NB4 (cell line): ENCODE measurements at regions not wholly inside any gene's neighbourhood (a gene's known extent, or its start where the extent isn't known, plus 50 kb on each side); places are given as distances from the start of the nearest gene placed in this dataset.

Source experiments
- DNase-seq: peaks from one replicate; pipeline ENCODE4 v3.0.0; 2010; ENCODE audit warnings: low read depth
- H3K4me3 ChIP-seq: one replicate; pipeline ENCODE4 v1.5.1; 2011; ENCODE audit warnings: mild to moderate bottlenecking, low read depth, low read length, moderate library complexity
- CTCF ChIP-seq: IDR thresholded peaks from one replicate; pipeline ENCODE4 v1.5.1; 2012; ENCODE audit warnings: low read depth, low read length
- MAX ChIP-seq: IDR thresholded peaks from 2 replicates; pipeline ENCODE4 v1.6.1; 2011; ENCODE audit warnings: low read depth, low read length
- MYC ChIP-seq: IDR thresholded peaks from 2 replicates; pipeline ENCODE4 v1.6.1; 2011; ENCODE audit warnings: low read depth, low read length
- POLR2A ChIP-seq: IDR thresholded peaks from 2 replicates; pipeline ENCODE4 v1.6.1; 2011; ENCODE audit warnings: mild to moderate bottlenecking; ENCODE audit not compliant: insufficient read length; ENCODE audit errors: extremely low read depth

GRCh38 chr7:25712500-25712899, 439.5 kb upstream of the NFE2L3 start:
- no peak overlapping the region for H3K4me3 ChIP-seq
- TF ChIP-seq MYC (no peak), POLR2A (no peak)
- no peak for DNase-seq

- no peak overlapping the region for H3K4me3 ChIP-seq
- TF ChIP-seq MYC (no peak), CTCF (no peak), POLR2A (no peak), MAX (no peak)
- DNase-seq = no peak
Observed at GRCh38 chr7:25714013-25714412, 438.0 kb upstream of the NFE2L3 start.

- TF ChIP-seq MAX = no peak
- TF ChIP-seq POLR2A = no peak
- TF ChIP-seq MYC = no peak
- H3K4me3 ChIP-seq = no peak overlapping the region
- no peak for DNase-seq
Observed at GRCh38 chr7:25716421-25716820, 435.6 kb upstream of the NFE2L3 start.

- TF ChIP-seq MAX (no peak), CTCF (no peak), MYC (no peak), POLR2A (no peak)
- no peak for DNase-seq
Observed at GRCh38 chr7:25718596-25718995, 433.4 kb upstream of the NFE2L3 start.

GRCh38 chr7:25719190-25719896, 432.7 kb upstream of the NFE2L3 start:
- no peak overlapping the region for H3K4me3 ChIP-seq
- no peak for DNase-seq
- TF ChIP-seq MAX = no peak
- TF ChIP-seq POLR2A = no peak
- no peak for TF ChIP-seq MYC
- no peak for TF ChIP-seq CTCF

More at GRCh38 chr7:25718596-25718995, 433.4 kb upstream of the NFE2L3 start:
- H3K4me3 ChIP-seq = no peak overlapping the region

- DNase-seq = peak; percentile 32
- no peak overlapping the region for H3K4me3 ChIP-seq
- TF ChIP-seq MAX (no peak), POLR2A (no peak), CTCF (peak; percentile 61)
Observed at GRCh38 chr7:25720427-25720826, 431.6 kb upstream of the NFE2L3 start.
